ENCODE measurements at regions not wholly inside any gene's neighbourhood (a gene's known extent, or its start where the extent isn't known, plus 50 kb on each side); places are given as distances from the start of the nearest gene placed in this dataset.
"Not testable (repeated sequence)": the region's sequence is repeated elsewhere in the genome, so short reads cannot be mapped to it uniquely, and the experiment has no call there.

DNA sequence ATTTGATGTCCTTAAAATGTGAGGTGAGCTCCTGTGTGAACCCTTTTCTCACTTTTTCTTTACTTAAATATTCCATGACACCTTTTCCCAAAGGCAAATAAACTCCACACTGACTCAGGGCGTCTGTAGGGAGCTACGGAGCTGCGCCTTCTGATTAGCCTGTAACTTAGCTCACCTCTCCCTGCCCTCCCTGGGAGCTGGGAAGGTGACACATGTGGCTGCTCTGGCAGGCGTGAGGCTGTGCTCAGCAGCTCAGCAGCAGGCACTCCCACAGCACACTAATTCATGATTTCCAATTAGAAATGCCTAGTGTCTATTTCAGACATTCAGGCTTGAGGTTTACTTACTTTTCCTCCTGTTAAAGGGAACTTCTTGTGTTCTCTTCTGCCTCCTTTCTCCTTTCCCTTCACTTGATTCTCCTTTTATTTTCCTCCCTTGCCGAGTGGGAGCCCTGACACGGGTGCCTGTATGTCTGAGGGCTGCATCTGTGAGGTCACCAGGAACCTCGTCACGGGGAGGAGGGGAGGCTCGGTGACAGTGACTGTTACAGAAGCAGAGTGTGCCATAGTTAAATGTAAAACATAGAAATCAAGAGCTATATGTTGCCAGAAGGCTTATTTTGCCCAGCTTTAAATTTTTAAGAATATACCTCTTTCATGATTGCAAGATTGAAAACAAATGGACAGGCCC, 437.1 kb downstream of the DCDC2C start:
- DNase-seq, result peak in 1 of 2 experiments; percentile 58

DNA sequence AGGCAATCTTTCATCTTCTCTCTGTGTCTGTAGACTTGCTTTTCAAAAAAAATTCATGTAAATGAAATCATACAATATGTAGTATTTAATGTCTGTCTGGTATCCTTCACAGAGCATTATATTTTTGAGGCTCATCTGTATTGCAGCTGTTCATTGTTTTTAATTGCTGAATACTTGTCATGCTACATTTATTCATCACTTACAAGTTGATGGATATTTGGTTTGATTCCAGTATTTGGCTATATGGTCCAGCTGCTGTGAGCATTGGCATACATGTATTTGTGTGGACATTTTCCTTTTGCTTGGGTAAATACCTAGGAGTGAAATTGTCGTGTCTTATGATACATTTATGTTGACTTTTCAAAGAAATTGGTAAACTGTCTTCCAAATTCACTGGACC, 441.4 kb downstream of the DCDC2C start:
- DNase-seq, result no peak

DNA sequence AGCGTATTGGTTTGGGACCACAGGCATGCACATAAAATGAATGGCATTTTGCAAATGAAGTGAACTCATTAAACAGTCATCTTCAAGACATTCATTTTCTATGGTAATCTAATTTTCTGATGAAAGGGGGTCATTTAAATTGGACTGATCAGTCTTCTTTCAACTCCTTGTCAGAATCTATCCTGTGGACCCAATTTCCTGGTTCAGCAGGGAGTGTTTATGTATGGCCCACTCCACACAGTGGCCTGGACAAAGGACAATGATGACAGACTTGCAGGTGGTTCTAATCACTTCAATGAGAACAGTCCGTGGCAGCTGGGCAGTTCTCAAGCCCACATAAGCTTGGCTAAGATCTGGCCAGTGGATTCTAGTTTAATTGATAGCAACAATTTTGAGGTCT, 448.1 kb downstream of the DCDC2C start:
- DNase-seq, result no peak

DNA sequence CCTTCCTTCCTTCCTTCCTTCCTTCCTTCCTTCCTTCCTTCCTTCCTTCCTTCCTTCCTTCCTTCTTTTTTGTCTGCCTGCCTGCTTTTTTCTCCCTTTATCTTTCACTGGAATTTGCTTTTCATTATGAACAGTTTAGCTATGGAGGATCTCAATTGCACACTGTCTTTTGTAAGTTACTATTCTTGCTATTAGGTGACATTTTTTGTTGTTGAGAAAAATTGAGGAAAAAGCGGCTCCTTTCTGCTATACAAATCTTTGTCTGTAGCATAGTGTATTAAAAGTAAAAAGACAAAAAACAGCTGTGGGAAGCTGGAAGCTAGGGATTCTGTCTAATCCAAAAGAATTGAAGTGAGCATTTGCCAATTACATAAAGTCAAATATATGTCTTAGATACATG, 448.7 kb downstream of the DCDC2C start:
- DNase-seq, result no peak

DNA sequence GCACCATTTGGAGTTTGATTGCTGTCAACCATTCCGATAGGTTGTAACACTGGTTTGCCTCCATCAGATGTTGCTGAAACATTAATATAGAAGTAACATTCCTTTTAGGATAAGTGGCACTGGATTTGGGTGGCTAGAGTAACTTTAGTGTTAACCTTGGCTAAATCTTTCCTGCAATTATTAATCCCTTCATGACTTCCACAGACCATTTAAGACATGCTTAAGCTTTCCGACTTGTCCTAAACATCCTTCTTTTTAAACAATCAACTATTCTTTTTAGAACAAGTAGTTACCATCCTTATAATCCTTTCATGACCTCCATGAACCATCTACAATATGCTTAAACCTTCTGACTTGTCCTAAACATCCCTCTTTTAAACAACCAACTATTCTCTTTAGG, 465.5 kb downstream of the DCDC2C start:
- DNase-seq, result no peak

DNA sequence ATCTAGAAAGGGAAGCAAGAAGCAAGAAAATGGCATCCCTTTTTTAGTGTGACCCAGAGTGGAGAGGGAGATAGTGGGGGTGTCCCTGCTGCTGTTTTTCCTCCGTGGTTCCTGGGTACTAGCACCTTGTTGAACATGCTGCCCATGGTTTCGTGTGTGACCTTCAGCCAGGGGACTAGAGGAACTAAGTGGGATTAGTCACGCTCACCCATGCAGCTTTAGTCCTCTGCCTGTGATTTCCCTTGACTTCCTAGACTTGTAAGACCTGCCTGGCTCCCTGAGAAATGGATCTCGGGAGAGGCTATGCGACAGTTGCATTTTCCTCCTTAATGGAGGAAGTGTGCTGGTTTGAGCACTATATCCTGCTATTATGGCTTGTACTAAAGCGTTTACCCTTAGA, 471.4 kb downstream of the DCDC2C start:
- no peak for DNase-seq

DNA sequence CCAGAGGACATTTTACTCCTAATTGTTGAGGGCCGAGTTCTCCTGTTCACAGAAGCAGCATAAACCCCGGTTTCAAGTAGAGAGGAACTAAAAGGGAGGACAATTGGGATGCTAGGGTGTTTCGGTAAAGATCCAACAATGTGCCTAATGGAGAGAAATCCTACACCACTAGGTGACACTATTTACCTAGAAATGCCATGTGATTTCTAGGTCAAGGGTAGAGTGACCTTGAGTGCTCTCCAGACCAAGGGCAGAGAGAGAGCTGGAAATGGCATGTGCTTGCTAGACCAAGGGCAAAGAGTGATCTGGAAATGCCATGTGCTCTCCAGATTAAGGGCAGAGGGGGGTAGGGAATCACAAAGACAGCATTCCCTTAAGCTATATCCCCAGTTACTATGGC, 472.0 kb downstream of the DCDC2C start:
- peak in 1 of 2 experiments; percentile 7 for DNase-seq

DNA sequence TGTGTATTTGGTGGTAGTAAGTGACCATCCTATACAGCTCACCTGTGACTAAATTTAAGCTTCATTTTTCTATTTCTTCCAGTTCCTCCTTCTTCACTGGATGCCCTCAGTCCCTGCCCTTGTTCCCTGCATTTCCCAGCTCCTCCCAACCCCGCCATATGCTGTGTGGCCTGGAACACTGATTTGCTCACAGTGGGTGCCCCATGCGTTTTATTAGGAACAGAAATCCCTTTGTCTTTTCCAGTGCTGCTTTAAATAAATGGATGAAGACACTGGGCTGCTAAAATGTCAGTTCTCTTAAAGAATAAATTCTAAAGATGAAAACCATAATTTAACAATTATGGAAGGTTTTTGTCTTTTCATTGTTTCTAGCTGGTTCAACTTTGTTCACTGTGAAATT, 477.3 kb downstream of the DCDC2C start:
- DNase-seq, result no peak

DNA sequence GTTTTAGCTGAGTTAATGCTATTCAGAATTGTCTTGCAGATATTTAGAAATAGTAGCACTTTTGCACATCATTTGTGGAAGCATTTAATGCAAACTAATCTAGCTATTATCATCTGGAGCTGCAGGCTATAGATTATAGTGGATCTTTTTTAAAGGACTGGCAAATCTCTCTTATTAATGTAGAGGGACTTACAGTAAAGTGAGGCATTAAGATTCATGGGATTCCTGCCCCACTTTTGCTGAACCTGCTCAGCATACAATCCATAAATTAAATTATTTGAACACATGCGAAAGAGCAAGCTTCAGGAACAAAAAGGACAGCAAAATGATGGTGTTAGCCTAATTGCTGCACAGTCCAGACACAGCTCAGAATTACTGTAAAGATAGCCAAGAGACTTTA, 477.7 kb downstream of the DCDC2C start:
- no peak for DNase-seq

DNA sequence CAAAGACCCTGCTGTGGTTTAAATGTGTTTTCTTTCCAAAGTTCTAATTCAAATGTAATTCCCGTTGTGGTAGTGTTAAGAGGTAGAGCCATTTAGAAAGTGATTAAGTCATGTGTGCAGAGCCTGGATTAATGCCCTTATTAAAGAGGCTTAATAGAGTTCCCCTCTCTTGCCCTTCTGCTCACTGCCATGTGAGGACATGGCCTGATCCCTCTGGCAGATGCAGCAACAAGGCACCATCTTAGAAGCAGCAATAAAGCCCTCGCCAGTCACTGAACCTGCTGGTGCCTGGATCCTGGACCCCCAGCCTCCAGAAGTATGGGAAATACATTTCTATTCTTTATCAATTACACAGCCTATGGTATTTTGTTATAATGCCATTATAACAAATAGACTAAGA, 485.2 kb downstream of the DCDC2C start:
- no peak for DNase-seq

DNA sequence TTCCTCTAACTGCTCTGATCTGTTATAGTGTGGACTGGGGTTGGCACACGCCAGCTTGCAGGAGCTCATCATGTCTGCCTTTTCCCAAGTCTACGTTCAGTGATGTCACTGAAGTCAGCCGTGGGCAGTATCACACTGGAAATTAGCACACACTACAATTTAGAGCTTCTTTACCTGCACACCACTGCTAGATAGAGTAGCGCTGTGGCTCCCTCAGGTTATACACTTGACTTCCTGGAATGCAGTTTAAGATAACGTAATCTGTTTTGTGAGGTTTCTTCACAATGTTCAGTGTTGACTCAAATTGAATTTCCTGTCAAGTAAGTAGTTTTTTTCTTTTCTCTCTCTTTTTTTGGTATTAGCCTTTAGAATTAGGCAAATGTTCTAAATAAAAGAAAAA, 487.2 kb downstream of the DCDC2C start:
- DNase-seq, result no peak

DNA sequence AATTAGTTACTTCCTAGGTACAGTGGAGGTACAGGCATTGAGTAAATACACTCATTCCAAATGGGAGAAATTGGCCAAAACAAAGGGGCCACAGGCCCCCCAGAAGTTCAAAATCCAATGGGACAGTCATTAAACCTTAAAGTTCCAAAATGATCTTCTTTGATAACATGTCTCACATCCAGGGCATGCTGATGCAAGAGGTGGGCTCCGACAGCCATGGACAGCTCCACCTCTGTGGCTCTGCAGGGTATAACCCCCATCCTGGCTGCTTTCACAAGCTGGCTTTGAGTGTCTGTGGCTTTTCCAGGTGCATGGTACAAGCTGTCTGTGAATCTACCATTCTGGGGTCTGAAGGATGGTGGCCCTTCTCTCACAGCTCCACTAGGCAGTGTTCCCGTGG, 488.7 kb downstream of the DCDC2C start:
- DNase-seq, result no peak

DNA sequence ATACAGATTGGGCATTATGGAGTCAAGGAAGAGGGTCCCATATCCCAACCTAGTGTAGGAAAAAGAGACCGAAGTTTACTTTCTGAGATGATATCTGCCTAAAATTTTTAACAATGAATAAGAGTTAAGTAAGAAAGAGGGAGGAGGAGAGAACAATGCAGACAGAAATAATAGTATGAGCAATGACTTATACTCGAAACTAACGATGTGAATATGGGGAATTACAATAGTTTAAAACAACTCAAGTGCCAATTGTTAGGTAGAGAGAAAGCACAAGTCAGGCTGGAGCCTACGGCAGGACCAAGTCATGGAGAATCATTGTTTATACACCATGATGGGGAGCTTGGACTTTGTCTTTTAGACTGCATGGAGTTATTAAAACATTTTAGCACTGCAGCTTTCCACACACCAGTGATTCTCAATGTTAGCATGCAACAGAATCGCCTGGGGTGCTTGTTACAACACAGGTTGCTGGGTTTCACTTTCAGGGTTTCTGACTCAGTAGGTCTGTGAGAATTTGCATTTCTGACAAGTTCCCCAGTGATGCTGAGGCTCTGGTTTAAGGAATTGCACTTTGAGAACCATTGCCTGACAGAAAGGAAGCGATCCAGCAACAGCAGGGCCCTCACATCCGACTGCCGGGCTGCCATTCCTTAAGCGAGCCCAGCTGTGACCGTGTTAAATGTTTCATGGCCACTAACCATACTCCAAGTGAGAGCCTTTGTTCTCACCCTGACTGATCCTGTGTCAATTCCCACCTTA, 511.2 kb downstream of the DCDC2C start:
- DNase-seq, result no peak

DNA sequence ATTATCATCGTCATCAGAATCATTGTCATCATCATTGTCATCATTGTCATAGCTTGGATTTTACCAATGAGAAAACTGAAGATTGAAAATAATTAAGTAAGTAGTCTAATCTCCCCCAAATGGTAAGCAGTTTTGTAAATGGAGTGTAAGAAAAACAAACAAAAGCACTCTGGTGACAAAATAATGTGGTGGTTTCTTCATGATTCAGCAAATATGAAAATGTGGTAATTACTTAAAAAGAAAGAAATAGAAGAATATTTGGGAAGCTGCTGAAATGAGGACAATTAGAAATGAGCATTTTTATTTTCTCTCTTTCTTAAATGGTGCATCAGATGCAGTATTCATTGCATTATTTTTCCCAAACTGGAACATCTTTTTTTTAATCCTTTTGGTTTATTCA, 514.4 kb downstream of the DCDC2C start:
- no peak for DNase-seq

DNA sequence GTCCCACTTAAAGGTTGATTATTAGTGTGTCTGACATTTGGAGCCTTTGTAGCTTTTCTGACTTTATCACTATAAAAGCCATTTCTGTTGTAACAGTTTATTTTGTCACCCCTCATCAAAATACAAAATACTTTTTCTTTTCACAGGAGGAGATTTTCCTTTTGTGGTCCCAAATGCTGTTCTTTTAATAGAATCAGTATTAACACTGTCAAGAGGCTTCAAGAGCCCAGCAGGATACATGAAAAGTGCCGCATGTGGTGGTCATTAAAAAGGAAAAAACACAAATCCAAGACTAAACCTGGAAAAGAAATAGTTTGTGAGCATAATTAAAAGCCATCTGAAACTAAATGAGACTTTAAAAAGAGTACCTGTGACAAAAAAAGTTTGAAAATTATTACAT, 515.7 kb downstream of the DCDC2C start:
- no peak for DNase-seq

DNA sequence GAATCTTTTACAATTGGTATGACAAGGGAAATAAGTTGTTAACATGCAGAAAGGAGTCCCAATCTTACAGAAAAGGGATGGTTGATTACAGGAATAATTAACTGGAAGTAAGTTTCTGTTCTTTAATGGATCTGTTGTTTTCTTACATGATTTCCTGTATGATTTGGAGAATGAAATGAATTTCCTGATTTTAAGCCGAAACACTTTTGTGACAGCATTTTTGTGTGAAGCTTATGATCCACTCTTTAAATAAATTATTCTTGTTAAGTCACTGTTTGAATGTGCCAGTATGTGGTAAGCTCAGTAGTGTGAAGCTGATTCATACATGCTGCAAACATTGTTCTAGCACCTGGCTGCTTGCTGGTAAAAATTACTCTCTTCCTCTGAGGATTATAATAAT, 516.2 kb downstream of the DCDC2C start:
- DNase-seq, result no peak

DNA sequence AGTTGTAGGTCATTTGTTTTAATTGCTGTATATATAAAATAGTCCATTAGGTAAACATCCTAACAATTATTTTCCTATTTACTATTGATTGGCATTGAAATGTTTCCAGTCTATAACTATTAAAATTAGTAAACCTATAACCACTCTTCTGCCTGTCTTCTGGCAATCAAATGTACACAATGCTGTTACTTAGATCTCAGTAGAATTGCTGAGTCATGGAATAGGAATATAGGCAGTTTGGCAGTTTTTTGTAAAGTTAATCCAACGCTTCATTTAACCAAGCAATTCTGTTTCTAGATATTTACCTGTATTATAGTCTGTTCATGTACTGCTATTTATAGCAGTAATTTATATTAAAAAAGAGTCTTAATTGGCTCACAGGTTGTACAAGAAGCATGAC, 518.1 kb downstream of the DCDC2C start:
- DNase-seq, result no peak

DNA sequence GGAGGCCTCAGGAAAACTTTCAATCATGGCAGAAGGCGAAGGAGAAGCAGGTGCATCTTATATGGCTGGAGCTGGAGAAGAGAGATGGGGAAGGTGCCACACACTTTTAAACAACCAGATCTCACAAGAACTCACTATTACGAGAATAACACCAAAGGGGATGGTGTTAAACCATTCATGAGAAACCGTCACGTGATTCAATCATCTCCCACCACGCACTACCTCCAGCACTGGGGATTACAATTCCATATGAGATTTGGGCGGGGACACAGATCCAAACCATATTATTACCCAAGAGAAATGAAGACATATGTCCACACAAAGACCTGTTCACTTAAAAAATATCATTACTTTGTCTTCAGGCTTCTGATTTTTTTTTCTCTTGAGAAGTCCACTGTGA, 518.5 kb downstream of the DCDC2C start:
- no peak for DNase-seq

DNA sequence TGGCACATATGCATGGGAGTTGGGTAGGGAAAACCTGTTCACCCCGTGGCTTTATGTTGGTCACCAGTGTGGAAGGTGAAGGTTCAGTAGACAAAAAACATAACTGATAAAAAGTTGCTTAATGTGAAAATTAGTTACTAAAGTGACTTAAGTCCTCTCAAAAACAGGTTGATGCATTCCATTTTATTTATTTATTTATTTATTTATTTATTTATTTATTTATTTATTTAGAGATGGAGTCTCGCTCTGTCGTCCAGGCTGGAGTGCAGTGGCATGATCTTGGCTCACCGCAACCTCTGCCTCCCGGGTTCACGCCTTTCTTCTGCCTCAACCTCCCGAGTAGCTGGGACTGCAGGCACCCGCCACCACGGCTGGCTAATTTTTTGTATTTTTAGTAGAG, 541.0 kb downstream of the DCDC2C start:
- DNase-seq, result not testable (repeated sequence)

DNA sequence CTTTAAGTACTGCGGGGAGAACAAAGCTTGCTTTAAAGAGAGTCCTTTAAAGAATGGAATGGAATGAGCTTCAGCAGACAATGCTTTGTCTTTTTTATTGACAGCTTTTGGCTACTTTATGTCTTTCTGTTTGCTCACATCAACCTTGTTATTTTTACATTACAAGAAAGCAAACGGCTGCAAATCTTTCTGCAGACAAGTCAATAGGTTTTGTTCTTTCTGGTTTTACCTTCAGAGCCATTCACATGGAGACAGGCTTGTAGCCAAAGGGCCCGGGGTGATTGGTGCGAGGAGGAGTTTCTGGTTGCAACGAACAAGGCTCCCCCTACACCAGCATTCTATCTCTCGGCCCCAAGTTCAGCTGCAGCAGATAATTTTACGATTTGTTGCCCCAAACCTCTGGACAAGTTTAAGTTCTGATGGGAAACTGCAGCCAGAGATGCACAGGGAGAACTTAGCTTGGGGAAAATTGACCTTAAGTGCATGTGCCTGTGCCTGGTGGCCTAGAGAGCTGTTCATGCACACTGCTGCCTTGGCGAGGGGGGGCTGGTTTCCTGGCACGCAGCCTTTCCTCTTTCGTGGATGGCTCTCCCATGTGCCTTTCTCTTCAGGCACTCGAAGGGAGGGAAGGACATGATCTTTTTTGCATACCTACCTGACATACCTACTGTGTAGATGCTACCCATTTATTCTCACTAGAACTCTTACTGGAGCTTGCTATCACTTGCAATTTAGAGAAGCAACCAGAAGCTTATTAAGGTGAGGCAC, 543.2 kb downstream of the DCDC2C start:
- DNase-seq, result peak in 1 of 2 experiments; percentile 21

DNA sequence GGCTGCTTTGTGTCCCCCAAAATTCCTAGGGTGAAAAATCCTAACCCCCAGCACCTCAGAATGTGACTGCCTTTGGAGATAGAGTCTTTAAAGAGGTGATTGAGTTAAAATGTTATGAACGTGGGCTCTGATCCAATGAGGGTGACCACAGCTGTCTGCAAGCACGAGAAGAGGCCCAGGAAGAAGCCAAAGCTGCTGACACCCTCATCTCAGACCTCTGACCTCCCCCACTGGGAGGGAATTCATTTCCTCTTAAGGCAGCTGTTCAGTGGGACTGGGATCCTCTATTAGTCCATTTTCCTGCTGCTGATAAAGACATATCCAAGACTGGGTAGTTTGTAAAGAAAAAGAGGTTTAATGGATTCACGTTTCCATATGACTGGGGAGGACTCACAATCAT, 544.4 kb downstream of the DCDC2C start:
- no peak for DNase-seq

DNA sequence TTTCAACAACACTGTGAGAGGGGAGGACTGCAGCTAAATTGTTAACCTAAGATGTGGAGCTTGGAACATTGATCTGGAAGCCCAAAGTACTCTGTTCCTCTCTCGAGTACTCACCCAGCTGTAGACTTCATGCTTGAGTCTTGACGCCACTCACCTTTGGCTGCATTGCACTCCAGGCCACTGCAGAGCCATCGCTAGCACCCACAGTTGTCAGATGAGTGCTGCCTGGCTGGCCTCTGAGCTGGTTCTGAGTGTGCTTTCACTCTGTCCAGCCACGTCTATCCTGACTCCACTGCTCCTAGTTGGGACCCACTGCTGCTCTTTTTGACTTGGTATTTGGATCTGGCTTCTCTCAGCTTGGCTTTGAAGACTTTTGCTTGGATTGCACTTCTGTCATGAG, 552.1 kb downstream of the DCDC2C start:
- DNase-seq, result no peak

DNA sequence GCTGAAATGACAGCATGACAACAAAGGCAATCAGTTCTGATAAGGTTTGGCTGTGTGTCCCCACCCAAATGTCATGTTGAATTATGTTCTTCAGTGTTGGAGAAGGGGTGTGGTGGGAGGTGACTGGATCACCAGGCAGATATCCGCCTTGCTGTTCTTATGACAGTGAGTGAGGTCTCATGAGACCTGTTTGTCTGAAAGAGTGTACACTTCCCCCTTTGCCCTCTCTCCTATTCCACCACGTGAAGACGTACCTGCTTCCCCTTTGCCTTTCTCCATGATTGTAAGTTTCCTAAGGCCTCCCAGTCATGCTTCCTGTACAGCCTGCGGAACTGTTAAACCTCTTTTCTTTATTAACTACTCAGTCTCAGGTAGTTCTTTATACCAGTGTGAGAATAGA, 553.0 kb downstream of the DCDC2C start:
- no peak for DNase-seq

DNA sequence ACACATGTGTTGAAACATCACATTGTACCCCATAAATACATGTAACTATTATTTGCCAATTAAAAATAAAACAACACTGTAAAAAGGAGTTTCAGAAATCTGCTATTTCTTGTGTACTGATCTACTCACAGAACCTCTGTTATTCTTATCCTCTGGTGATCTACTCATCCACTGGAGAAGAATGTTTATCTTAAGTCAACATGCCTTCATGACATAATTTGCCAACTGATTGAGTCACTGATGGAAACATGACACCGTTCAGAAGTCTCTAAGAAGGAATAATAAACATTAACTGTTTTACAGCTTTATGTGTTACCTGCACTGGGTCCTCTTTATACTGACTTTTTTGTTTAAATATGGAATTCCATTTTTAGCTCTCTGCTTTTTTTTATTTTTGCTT, 555.2 kb downstream of the DCDC2C start:
- DNase-seq, result peak; percentile 48 to 71

Measured in SHP77 (cell line).